Breast epithelium (tissue), 4 donors: ENCODE measurements at regions not wholly inside any gene's neighbourhood (a gene's known extent, or its start where the extent isn't known, plus 50 kb on each side); places are given as distances from the start of the nearest gene placed in this dataset.

ENCODE experiments used
- DNase-seq, 2 donors: peaks; one replicate each; pipeline ENCODE4 v3.0.0-alpha.2; 2019; ENCODE audit warnings: low spot score in 2 of 2
- H3K27ac ChIP-seq, 2 donors: fragments of 200-600 bp; sonication (generic) in 1 of 2; one replicate each; pipeline ENCODE4 v1.5.1; 2016 to 2019; ENCODE audit warnings: mild to moderate bottlenecking in 1 of 2
- H3K27me3 ChIP-seq, 2 donors: fragments of 200-600 bp; sonication (generic) in 1 of 2; one replicate each; pipeline versions ENCODE4 v1.5.1 to v1.6.0; 2017 to 2019; ENCODE audit warnings: control low read depth in 1 of 2, mild to moderate bottlenecking in 1 of 2
- H3K36me3 ChIP-seq: fragments of 200-600 bp; one replicate; pipeline ENCODE4 v1.5.1; 2019
- H3K4me1 ChIP-seq, 2 donors: fragments of 200-600 bp; sonication (generic); one replicate each; pipeline ENCODE4 v1.5.1; 2016 to 2019; ENCODE audit warnings: control low read depth in 1 of 2
- H3K4me3 ChIP-seq, 3 donors: fragments of 200-600 bp; sonication (generic); 1 replicate in 2 of 3; 2 replicates in 1 of 3; pipeline ENCODE4 v1.5.1; 2016 to 2019; ENCODE audit warnings: mild to moderate bottlenecking in 3 of 3, moderate library complexity in 2 of 3
- H3K9me3 ChIP-seq, 2 donors: fragments of 200-600 bp; sonication (generic) in 1 of 2; one replicate each; pipeline ENCODE4 v1.5.1; 2016 to 2019; ENCODE audit warnings: control low read depth in 1 of 2
- POLR2A ChIP-seq: fragments of 450-650 bp; IDR thresholded peaks from one replicate; pipeline ENCODE4 v1.6.1; 2016; ENCODE audit warnings: antibody characterized with exemption, mild to moderate bottlenecking, moderate library complexity
- POLR2AphosphoS5 ChIP-seq, 3 donors: sonication (generic); formaldehyde crosslinking; IDR thresholded peaks; one replicate each; pipeline ENCODE4 v1.6.1; 2017; ENCODE audit warnings: antibody characterized with exemption in 3 of 3
- intact Hi-C: fragments of 100-400 bp; cut with DNase I; formaldehyde crosslinking; loops from one replicate; pipeline ENCODE4 v1.15.1; 2023; ENCODE audit warnings: low total_unique reads
- TF ChIP-seq, protein P1 (sequence below), 3 donors: fragments of 450-650 bp; IDR thresholded peaks; one replicate each; pipeline ENCODE4 v1.5.1; 2016 to 2017; ENCODE audit warnings: antibody characterized with exemption in 3 of 3, mild to moderate bottlenecking in 3 of 3, moderate library complexity in 3 of 3

DNA sequence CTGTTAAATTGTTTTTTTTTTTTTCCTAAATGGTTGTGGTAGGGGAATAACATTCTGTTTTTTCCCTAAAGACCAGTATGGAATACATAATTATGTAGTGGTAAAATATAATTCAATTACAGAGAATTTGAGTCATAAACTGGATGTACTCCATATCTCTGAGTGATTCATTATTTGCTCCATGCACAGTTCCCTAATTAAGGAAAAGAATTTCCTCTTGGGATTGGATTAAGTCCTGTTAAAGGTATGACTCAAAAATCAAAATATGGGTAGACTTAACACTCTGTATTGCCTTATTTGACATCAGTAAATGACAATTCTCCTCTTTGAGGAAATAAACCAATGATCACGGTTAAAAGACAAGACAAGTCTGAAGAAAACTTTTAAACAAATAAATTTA, 78.0 kb upstream of the KCNH8 start:
- no peaks in the 10 kb centered on the region for H3K36me3 ChIP-seq
- no peaks in the 10 kb centered on the region for H3K9me3 ChIP-seq
- DNase-seq, result no peak
- no peak overlapping the region for H3K27ac ChIP-seq
- no peaks in the 10 kb centered on the region for H3K4me1 ChIP-seq
- TF ChIP-seq POLR2AphosphoS5 (IDR thresholded peaks at IDR 0.05) (no peak), POLR2A (no peak)
- TF ChIP-seq, protein P1, sequence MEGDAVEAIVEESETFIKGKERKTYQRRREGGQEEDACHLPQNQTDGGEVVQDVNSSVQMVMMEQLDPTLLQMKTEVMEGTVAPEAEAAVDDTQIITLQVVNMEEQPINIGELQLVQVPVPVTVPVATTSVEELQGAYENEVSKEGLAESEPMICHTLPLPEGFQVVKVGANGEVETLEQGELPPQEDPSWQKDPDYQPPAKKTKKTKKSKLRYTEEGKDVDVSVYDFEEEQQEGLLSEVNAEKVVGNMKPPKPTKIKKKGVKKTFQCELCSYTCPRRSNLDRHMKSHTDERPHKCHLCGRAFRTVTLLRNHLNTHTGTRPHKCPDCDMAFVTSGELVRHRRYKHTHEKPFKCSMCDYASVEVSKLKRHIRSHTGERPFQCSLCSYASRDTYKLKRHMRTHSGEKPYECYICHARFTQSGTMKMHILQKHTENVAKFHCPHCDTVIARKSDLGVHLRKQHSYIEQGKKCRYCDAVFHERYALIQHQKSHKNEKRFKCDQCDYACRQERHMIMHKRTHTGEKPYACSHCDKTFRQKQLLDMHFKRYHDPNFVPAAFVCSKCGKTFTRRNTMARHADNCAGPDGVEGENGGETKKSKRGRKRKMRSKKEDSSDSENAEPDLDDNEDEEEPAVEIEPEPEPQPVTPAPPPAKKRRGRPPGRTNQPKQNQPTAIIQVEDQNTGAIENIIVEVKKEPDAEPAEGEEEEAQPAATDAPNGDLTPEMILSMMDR (IDR thresholded peaks at IDR 0.05), result no peak
- no peak overlapping the region for H3K4me3 ChIP-seq
- no peaks in the 10 kb centered on the region for H3K27me3 ChIP-seq
- intact Hi-C loops, result no loop called here

- intact Hi-C loops, result no loop called here
- Histone ChIP-seq H3K4me1 (no peaks in the 10 kb centered on the region), H3K27ac (no peak overlapping the region), H3K27me3 (no peaks in the 10 kb centered on the region), H3K9me3 (no peaks in the 10 kb centered on the region), H3K4me3 (no peak overlapping the region), H3K36me3 (no peaks in the 10 kb centered on the region)
- no peak for DNase-seq
- TF ChIP-seq POLR2AphosphoS5 (IDR thresholded peaks at IDR 0.05) (no peak), POLR2A (no peak)
- TF ChIP-seq, protein P1 (IDR thresholded peaks at IDR 0.05), result no peak
Observed at GRCh38 chr3:19065027-19065426, 83.3 kb upstream of the KCNH8 start.

DNA sequence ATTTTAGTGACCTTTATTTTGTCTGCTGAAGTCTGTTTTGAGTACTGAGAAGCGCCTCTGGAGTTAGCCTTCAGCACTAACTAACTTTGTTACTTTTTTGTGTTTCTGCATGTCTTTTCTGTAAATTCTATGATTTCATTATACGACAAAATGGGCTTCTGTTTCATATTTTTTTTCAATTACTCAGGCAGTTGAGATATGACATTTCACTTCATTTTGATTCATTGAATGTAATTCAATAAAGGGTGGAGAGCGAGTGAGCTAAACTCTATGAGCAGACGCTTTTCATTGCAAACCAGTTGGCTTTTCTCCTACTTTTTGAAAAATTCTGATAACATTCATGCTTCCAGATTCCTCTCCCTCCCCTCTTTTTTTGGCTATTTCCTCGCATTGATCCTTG, 84.4 kb upstream of the KCNH8 start:
- no peaks in the 10 kb centered on the region for H3K27me3 ChIP-seq
- TF ChIP-seq POLR2A, result no peak
- TF ChIP-seq, protein P1 (IDR thresholded peaks at IDR 0.05), result no peak
- no peak for TF ChIP-seq POLR2AphosphoS5 (IDR thresholded peaks at IDR 0.05)
- no peaks in the 10 kb centered on the region for H3K36me3 ChIP-seq
- H3K27ac ChIP-seq, result no peak overlapping the region
- no peaks in the 10 kb centered on the region for H3K4me1 ChIP-seq
- H3K9me3 ChIP-seq, result no peaks in the 10 kb centered on the region
- intact Hi-C loops, result no loop called here
- no peak overlapping the region for H3K4me3 ChIP-seq
- no peak for DNase-seq

GRCh38 chr3:19060404-19060803, 87.9 kb upstream of the KCNH8 start:
- Histone ChIP-seq H3K36me3 (no peaks in the 10 kb centered on the region), H3K27me3 (no peaks in the 10 kb centered on the region), H3K4me3 (no peak overlapping the region), H3K9me3 (no peaks in the 10 kb centered on the region), H3K27ac (no peak overlapping the region), H3K4me1 (no peaks in the 10 kb centered on the region)
- TF ChIP-seq POLR2AphosphoS5 (IDR thresholded peaks at IDR 0.05) (no peak), POLR2A (no peak)
- TF ChIP-seq, protein P1 (IDR thresholded peaks at IDR 0.05), result no peak
- no peak for DNase-seq
- intact Hi-C loops, result no loop called here

- DNase-seq, result no peak
- TF ChIP-seq, protein P1 (IDR thresholded peaks at IDR 0.05), result no peak
- TF ChIP-seq POLR2A (no peak), POLR2AphosphoS5 (IDR thresholded peaks at IDR 0.05) (no peak)
- no peak overlapping the region for H3K27ac ChIP-seq
- H3K36me3 ChIP-seq, result no peaks in the 10 kb centered on the region
- H3K9me3 ChIP-seq, result no peaks in the 10 kb centered on the region
- no peak overlapping the region for H3K4me3 ChIP-seq
- no peaks in the 10 kb centered on the region for H3K4me1 ChIP-seq
- H3K27me3 ChIP-seq, result no peaks in the 10 kb centered on the region
- intact Hi-C loops, result no loop called here
Observed at GRCh38 chr3:19052874-19053273, 95.4 kb upstream of the KCNH8 start.
